Kidney (tissue), 13 donors: ENCODE measurements at regions not wholly inside any gene's neighbourhood (a gene's known extent, or its start where the extent isn't known, plus 50 kb on each side); places are given as distances from the start of the nearest gene placed in this dataset.

Source experiments
- DNase-seq, 5 donors: peaks; one replicate each; pipeline ENCODE4 v3.0.0-alpha.2; 2013 to 2020
- FAIRE-seq: peaks from 2 replicates; lab custom pipeline; 2012; peaks lifted over from hg19 to GRCh38; lab: Jason Lieb, UNC
- H3K27ac ChIP-seq, 2 donors: one replicate each; pipeline ENCODE4 v1.7.0; 2013; ENCODE audit warnings: low read depth in 2 of 2, low read length in 2 of 2, inconsistent platforms in 1 of 2
- H3K27me3 ChIP-seq: one replicate; pipeline ENCODE4 v1.7.1; 2013; ENCODE audit warnings: low read length, inconsistent platforms; ENCODE audit not compliant: control insufficient read depth, insufficient read depth
- H3K36me3 ChIP-seq, 3 donors: one replicate each; pipeline versions ENCODE4 v1.7.0 to v1.7.1; 2013; ENCODE audit warnings: low read length in 3 of 3, control low read depth in 1 of 3, inconsistent platforms in 1 of 3; ENCODE audit not compliant: insufficient read depth in 3 of 3, control insufficient read depth in 2 of 3
- H3K4me1 ChIP-seq, 3 donors: one replicate each; pipeline versions ENCODE4 v1.7.0 to v1.7.1; 2013; ENCODE audit warnings: low read length in 3 of 3, inconsistent platforms in 1 of 3, low read depth in 1 of 3; ENCODE audit not compliant: control insufficient read depth in 2 of 3, insufficient read depth in 2 of 3
- H3K4me3 ChIP-seq, 3 donors: one replicate each; pipeline versions ENCODE4 v1.7.0 to v1.8.1; 2013; ENCODE audit warnings: low read length in 3 of 3, control low read depth in 1 of 3, inconsistent platforms in 1 of 3
- H3K9ac ChIP-seq, 3 donors: one replicate each; pipeline versions ENCODE4 v1.7.0 to v1.7.1; 2013; ENCODE audit warnings: low read length in 3 of 3, control low read depth in 1 of 3, inconsistent platforms in 1 of 3
- H3K9me3 ChIP-seq, 3 donors: one replicate each; pipeline versions ENCODE4 v1.7.0 to v1.7.1; 2013; ENCODE audit warnings: low read length in 3 of 3, control low read depth in 1 of 3, inconsistent platforms in 1 of 3; ENCODE audit not compliant: control insufficient read depth in 2 of 3, insufficient read depth in 1 of 3
- CTCF ChIP-seq: IDR thresholded peaks from 3 replicates; pipeline ENCODE4 v1.5.1; 2012; ENCODE audit warnings: mild to moderate bottlenecking, moderate library complexity, borderline replicate concordance; ENCODE audit not compliant: insufficient read depth; ENCODE audit errors: extremely low read depth
- intact Hi-C: fragments of 100-400 bp; cut with DNase I; formaldehyde crosslinking; loops from one replicate; pipeline ENCODE4 v1.11.1; 2022
- donor health status: control.
- donor health status: control.
- donor health status: control.
- donor health status: control.
- donor health status: control.
- donor health status: DM: yes; HTN: yes; CAD: no.
- donor health status: Normal renal cell carcinoma (clear cell type).

GRCh38 chr6:159328052-159328451, 158.9 kb downstream of the FNDC1 start:
- no peaks in the 10 kb centered on the region for H3K27me3 ChIP-seq
- no peaks in the 10 kb centered on the region for H3K36me3 ChIP-seq
- no peak for FAIRE-seq
- H3K9ac ChIP-seq, result no peak overlapping the region
- no peaks in the 10 kb centered on the region for H3K4me1 ChIP-seq
- intact Hi-C loops, result no loop called here
- H3K4me3 ChIP-seq, result no peak overlapping the region
- H3K9me3 ChIP-seq, result no peaks in the 10 kb centered on the region
- DNase-seq, result no peak
- no peak for TF ChIP-seq CTCF
- H3K27ac ChIP-seq, result no peak overlapping the region

GRCh38 chr6:159325476-159325875, 156.3 kb downstream of the FNDC1 start:
- H3K27me3 ChIP-seq, result no peaks in the 10 kb centered on the region
- DNase-seq (no peak), FAIRE-seq (no peak)
- no peak overlapping the region for H3K9ac ChIP-seq
- no peaks in the 10 kb centered on the region for H3K4me1 ChIP-seq
- intact Hi-C loops, result no loop called here
- H3K27ac ChIP-seq, result no peak overlapping the region
- H3K9me3 ChIP-seq, result no peaks in the 10 kb centered on the region
- TF ChIP-seq CTCF, result no peak
- no peaks in the 10 kb centered on the region for H3K36me3 ChIP-seq
- no peak overlapping the region for H3K4me3 ChIP-seq

- Histone ChIP-seq H3K36me3 (no peaks in the 10 kb centered on the region), H3K9me3 (no peaks in the 10 kb centered on the region), H3K4me3 (no peak overlapping the region), H3K4me1 (no peaks in the 10 kb centered on the region), H3K27ac (no peak overlapping the region), H3K27me3 (no peaks in the 10 kb centered on the region), H3K9ac (no peak overlapping the region)
- TF ChIP-seq CTCF, result no peak
- DNase-seq, result no peak
- intact Hi-C loops, result no loop called here
- no peak for FAIRE-seq
Measured at GRCh38 chr6:159324596-159324995, 155.4 kb downstream of the FNDC1 start.
